Esophagus squamous epithelium (tissue), 4 donors: ENCODE measurements at regions not wholly inside any gene's neighbourhood (a gene's known extent, or its start where the extent isn't known, plus 50 kb on each side); places are given as distances from the start of the nearest gene placed in this dataset.

Experiments used
- POLR2A ChIP-seq, 4 donors: fragments of 450-650 bp; IDR thresholded peaks; one replicate each; pipeline ENCODE4 v1.6.1; 2017; ENCODE audit warnings: antibody characterized with exemption in 4 of 4, mild to moderate bottlenecking in 4 of 4, moderate library complexity in 3 of 4
- TF ChIP-seq, protein P1 (sequence below), 6 experiments: fragments of 450-650 bp in 4 of 6; fragments of 200-600 bp in 2 of 6; sonication (generic) in 2 of 6; IDR thresholded peaks; one replicate each; pipeline ENCODE4 v1.5.1; 2016 to 2019; ENCODE audit warnings: antibody characterized with exemption in 6 of 6, mild to moderate bottlenecking in 4 of 6, moderate library complexity in 4 of 6

DNA sequence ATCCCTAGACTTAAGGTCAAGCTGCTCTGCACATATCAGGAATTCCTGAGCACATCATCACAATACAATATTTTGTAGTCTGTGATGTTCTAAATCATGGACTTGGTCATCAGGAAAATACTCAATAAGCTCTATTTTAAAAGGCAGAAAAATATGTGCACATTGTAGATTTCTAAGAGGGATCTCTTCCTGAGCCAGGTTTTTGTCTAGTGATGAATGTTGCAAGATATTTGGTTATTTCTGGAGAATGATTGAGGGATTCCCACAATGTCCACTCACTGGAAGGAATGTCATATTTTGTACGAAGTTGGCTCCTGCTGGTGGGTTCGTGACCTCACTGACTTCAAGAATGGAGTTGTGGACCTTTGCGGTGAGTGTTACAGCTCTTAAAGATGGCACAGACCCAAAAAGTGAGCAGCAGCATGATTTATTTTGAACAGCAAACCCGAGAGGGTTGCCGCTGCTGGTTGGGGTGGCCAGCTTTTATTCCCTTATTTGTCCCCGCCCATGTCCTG is 300.9 kb upstream of the DCN start:
- TF ChIP-seq, protein P1, sequence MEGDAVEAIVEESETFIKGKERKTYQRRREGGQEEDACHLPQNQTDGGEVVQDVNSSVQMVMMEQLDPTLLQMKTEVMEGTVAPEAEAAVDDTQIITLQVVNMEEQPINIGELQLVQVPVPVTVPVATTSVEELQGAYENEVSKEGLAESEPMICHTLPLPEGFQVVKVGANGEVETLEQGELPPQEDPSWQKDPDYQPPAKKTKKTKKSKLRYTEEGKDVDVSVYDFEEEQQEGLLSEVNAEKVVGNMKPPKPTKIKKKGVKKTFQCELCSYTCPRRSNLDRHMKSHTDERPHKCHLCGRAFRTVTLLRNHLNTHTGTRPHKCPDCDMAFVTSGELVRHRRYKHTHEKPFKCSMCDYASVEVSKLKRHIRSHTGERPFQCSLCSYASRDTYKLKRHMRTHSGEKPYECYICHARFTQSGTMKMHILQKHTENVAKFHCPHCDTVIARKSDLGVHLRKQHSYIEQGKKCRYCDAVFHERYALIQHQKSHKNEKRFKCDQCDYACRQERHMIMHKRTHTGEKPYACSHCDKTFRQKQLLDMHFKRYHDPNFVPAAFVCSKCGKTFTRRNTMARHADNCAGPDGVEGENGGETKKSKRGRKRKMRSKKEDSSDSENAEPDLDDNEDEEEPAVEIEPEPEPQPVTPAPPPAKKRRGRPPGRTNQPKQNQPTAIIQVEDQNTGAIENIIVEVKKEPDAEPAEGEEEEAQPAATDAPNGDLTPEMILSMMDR (IDR thresholded peaks at IDR 0.05) = no peak
- no peak for TF ChIP-seq POLR2A (IDR thresholded peaks at IDR 0.05)
